Panc1 (cell line): ENCODE measurements at regions not wholly inside any gene's neighbourhood (a gene's known extent, or its start where the extent isn't known, plus 50 kb on each side); places are given as distances from the start of the nearest gene placed in this dataset.
A peak's percentile ranks its signal among the peaks of the same experiment; 100 is the strongest.

ENCODE experiments used
- ATAC-seq: fragments of 200-7000 bp; cut with Tn5 transposase; 2 replicates; pipeline ENCODE4 v1.9.1; 2020; ENCODE audit warnings: mild to moderate bottlenecking, moderate library complexity
- BruUV-seq: library from RNA; stranded (reverse); fragments of 400-500 nt; replicated peaks from 2 replicates; lab custom pipeline; 2021; lab: Mats Ljungman, UMichigan
- CTCF ChIA-PET: fragments of 300-600 bp; sonication (Branson Sonifier 250); formaldehyde crosslinking; loops from one replicate; lab custom pipeline; 2022; ENCODE audit warnings: antibody characterized with exemption; lab: Charles Lee
- POLR2A ChIA-PET: fragments of 300-600 bp; sonication (Branson Sonifier 250); formaldehyde crosslinking; loops from one replicate; lab custom pipeline; 2022; ENCODE audit warnings: antibody characterized with exemption; lab: Charles Lee
- DNase-seq: peaks from one replicate; pipeline ENCODE4 v3.0.0-alpha.2; 2010; ENCODE audit warnings: low read depth, low spot score
- H3K27ac ChIP-seq: 2 replicates; pipeline ENCODE4 v1.5.1; 2011; ENCODE audit warnings: mild to moderate bottlenecking, low read length, inconsistent platforms
- H3K27me3 ChIP-seq: fragments of 200-500 bp; sonication (Bioruptor generic); 2 replicates; pipeline ENCODE4 v1.6.0; 2014; ENCODE audit warnings: low read length, inconsistent platforms; ENCODE audit not compliant: control insufficient read depth, insufficient read depth
- H3K36me3 ChIP-seq: fragments of 200-500 bp; sonication (Bioruptor generic); 2 replicates; pipeline ENCODE4 v1.5.1; 2014; ENCODE audit warnings: inconsistent platforms, mild to moderate bottlenecking, low read length, moderate library complexity; ENCODE audit not compliant: control insufficient read depth, insufficient read depth
- H3K4me1 ChIP-seq: 2 replicates; pipeline ENCODE4 v1.5.1; 2011; ENCODE audit warnings: inconsistent platforms, mild to moderate bottlenecking, low read length, moderate library complexity; ENCODE audit not compliant: control insufficient read depth, insufficient read depth
- H3K4me3 ChIP-seq, 2 experiments: 2 replicates each; pipeline ENCODE4 v1.5.1; 2011 to 2012; ENCODE audit warnings: low read depth in 2 of 2, low read length in 2 of 2, mild to moderate bottlenecking in 2 of 2, inconsistent platforms in 1 of 2, moderate library complexity in 1 of 2
- H3K9me3 ChIP-seq: fragments of 200-500 bp; sonication (Bioruptor generic); 2 replicates; pipeline ENCODE4 v1.5.1; 2014; ENCODE audit warnings: low read depth, mild to moderate bottlenecking, inconsistent platforms, low read length, moderate library complexity; ENCODE audit not compliant: control insufficient read depth, insufficient read depth
- POLR2AphosphoS5 ChIP-seq: IDR thresholded peaks from 2 replicates; pipeline ENCODE4 v1.6.1; 2012; ENCODE audit warnings: mild to moderate bottlenecking, low read depth, low read length, moderate library complexity
- SIN3A ChIP-seq: IDR thresholded peaks from 2 replicates; pipeline ENCODE4 v1.6.1; 2012; ENCODE audit warnings: low read depth, mild to moderate bottlenecking, low read length, moderate library complexity, borderline replicate concordance; ENCODE audit not compliant: insufficient read depth
- TCF7L2 ChIP-seq: IDR thresholded peaks from 2 replicates; pipeline ENCODE4 v1.6.1; 2011; ENCODE audit warnings: mild to moderate bottlenecking, low read depth, low read length, inconsistent platforms
- in situ Hi-C: cut with HindIII; loops from 2 replicates; pipeline ENCODE4 v1.10.0; 2016; ENCODE audit warnings: low sequenced_read_pairs, low pct_unique_long_range_greater_than_20kb
- intact Hi-C: fragments of 100-400 bp; cut with micrococcal nuclease; formaldehyde crosslinking; loops from one replicate; pipeline ENCODE4 v1.10.0; 2022; ENCODE audit not compliant: unreplicated experiment
- TF ChIP-seq, protein P1 (sequence below): fragments of 450-650 bp; IDR thresholded peaks from 2 replicates; pipeline ENCODE4 v1.5.1; 2017; ENCODE audit warnings: mild to moderate bottlenecking
- TF ChIP-seq, protein P2 (sequence below), 2 experiments: IDR thresholded peaks; 2 replicates each; pipeline ENCODE4 v1.6.1; 2011 to 2012; ENCODE audit warnings: low read depth in 2 of 2, control low read depth in 1 of 2, low read length in 1 of 2, mild to moderate bottlenecking in 1 of 2, moderate library complexity in 1 of 2; ENCODE audit not compliant: insufficient read depth in 1 of 2

DNA sequence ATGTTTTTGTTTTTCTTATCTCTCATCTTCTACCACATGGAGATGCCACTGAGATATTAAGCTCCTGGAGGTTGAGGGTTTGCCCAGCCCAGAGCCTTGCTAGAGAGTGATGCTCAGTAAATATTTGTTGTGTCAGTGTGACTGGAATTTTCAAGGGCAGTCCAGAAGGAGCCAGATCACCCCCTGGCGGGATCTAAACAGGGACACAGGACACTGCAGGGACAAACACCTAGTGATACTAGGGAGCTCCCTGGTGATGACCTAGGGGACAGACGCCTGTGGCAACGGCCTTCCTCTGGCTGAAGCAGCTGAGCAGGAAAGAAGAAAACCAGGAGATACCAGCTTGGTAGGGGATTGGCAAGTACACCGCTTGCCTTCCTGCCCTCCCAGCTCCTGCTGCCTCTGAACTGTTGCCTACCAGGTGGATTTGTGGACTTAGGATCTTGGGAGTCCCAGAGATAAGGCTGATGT, 714.4 kb upstream of the TBX3 start:
- Histone ChIP-seq H3K27me3 (no peaks in the 10 kb centered on the region), H3K4me3 (no peak overlapping the region), H3K27ac (no peak overlapping the region), H3K4me1 (no peaks in the 10 kb centered on the region), H3K36me3 (no peaks in the 10 kb centered on the region), H3K9me3 (peaks cover 4% of the 10 kb centered on the region; the same call in 1 of the 2 replicates)
- DNase-seq (peak; percentile 32), ATAC-seq (no peak)
- intact Hi-C loops (no loop called here), in situ Hi-C loops (no loop called here)
- no peak for TF ChIP-seq SIN3A
- TF ChIP-seq TCF7L2: no peak
- TF ChIP-seq POLR2AphosphoS5: no peak
- TF ChIP-seq, protein P1, sequence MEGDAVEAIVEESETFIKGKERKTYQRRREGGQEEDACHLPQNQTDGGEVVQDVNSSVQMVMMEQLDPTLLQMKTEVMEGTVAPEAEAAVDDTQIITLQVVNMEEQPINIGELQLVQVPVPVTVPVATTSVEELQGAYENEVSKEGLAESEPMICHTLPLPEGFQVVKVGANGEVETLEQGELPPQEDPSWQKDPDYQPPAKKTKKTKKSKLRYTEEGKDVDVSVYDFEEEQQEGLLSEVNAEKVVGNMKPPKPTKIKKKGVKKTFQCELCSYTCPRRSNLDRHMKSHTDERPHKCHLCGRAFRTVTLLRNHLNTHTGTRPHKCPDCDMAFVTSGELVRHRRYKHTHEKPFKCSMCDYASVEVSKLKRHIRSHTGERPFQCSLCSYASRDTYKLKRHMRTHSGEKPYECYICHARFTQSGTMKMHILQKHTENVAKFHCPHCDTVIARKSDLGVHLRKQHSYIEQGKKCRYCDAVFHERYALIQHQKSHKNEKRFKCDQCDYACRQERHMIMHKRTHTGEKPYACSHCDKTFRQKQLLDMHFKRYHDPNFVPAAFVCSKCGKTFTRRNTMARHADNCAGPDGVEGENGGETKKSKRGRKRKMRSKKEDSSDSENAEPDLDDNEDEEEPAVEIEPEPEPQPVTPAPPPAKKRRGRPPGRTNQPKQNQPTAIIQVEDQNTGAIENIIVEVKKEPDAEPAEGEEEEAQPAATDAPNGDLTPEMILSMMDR: 0 out of 2 replicates have a peak, but pooled peaks have one; percentile 7
- TF ChIP-seq, protein P2, sequence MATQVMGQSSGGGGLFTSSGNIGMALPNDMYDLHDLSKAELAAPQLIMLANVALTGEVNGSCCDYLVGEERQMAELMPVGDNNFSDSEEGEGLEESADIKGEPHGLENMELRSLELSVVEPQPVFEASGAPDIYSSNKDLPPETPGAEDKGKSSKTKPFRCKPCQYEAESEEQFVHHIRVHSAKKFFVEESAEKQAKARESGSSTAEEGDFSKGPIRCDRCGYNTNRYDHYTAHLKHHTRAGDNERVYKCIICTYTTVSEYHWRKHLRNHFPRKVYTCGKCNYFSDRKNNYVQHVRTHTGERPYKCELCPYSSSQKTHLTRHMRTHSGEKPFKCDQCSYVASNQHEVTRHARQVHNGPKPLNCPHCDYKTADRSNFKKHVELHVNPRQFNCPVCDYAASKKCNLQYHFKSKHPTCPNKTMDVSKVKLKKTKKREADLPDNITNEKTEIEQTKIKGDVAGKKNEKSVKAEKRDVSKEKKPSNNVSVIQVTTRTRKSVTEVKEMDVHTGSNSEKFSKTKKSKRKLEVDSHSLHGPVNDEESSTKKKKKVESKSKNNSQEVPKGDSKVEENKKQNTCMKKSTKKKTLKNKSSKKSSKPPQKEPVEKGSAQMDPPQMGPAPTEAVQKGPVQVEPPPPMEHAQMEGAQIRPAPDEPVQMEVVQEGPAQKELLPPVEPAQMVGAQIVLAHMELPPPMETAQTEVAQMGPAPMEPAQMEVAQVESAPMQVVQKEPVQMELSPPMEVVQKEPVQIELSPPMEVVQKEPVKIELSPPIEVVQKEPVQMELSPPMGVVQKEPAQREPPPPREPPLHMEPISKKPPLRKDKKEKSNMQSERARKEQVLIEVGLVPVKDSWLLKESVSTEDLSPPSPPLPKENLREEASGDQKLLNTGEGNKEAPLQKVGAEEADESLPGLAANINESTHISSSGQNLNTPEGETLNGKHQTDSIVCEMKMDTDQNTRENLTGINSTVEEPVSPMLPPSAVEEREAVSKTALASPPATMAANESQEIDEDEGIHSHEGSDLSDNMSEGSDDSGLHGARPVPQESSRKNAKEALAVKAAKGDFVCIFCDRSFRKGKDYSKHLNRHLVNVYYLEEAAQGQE (IDR thresholded peaks at IDR 0.05; ENCODE audit: insufficient read depth in 1 of 2, low read depth in 2 of 2, low read length in 1 of 2): no peak
- CTCF ChIA-PET: no interaction called here
- POLR2A ChIA-PET: no interaction called here
- no TSS peak for BruUV-seq

DNA sequence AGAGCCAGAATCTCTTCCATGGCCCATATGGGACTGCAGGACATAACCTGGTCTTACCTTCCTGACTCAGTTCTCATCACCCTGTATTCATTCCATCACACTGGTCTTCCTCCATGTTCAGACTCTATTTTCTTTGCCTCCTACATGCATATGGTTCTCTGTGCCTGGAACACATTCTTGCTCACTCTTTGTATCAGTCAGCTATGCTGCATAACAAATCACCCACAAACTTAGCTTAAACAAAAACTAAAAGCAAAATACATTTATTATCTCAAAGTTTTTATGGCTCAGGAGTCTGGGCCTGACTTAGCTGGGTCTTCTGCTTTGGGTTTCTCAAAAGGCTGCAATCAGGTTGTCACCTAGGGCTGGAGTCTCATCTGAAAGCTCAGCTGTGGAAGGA, 712.6 kb upstream of the TBX3 start:
- H3K9me3 ChIP-seq: peaks cover 4% of the 10 kb centered on the region; the same call in 1 of the 2 replicates
- no peaks in the 10 kb centered on the region for H3K36me3 ChIP-seq
- H3K4me3 ChIP-seq: no peak overlapping the region
- POLR2A ChIA-PET: no interaction called here
- no peaks in the 10 kb centered on the region for H3K27me3 ChIP-seq
- no peaks in the 10 kb centered on the region for H3K4me1 ChIP-seq
- ATAC-seq (no peak), DNase-seq (no peak)
- CTCF ChIA-PET: no interaction called here
- H3K27ac ChIP-seq: no peak overlapping the region
- TF ChIP-seq POLR2AphosphoS5 (no peak), SIN3A (no peak), TCF7L2 (no peak)
- TF ChIP-seq, protein P1: no peak
- in situ Hi-C loops (no loop called here), intact Hi-C loops (no loop called here)
- BruUV-seq: no TSS peak
